ENCODE measurements at regions not wholly inside any gene's neighbourhood (a gene's known extent, or its start where the extent isn't known, plus 50 kb on each side); places are given as distances from the start of the nearest gene placed in this dataset.

DNA sequence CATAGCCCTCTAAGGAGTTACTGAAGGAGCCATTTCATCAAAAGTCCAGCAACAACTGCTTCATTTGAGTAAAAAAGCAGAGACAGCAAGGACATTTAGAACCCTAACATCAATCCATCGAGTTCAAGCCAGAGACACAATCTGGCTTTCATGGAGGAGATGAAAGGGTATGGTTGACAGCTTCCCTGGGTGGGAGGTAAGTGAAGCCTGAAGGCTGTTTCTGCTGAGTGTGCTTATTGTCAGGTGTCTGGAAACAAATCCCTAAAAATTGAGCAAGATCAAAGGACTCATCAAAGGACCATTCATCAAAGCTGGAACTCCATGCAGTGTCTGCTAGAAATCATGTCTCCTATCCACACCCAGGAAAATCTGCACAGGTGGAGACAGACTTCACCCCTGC, 104.4 kb upstream of the CCDC196 start:
- DNase-seq = no peak

GRCh38 chr14:66383257-66383656, 102.9 kb upstream of the CCDC196 start:
- DNase-seq = no peak

DNA sequence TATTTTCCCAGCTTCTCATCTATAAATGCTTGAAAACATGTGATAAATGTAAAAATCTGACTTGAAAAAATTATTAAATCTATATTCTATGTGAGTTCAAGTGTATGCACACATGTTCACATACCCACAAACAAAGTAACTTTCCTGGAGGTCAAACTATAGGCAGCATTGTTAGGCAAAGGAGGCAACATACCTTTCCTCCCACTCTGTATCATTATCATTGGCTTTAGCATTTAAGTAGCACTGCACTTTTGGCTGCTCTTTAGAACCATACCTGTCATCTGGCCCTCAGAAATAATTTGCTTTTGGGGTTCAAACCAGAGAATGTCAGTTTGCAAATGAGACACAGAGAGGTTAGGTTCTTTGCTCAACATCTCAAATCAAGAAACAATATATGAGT, 102.4 kb upstream of the CCDC196 start:
- no peak for DNase-seq

DNA sequence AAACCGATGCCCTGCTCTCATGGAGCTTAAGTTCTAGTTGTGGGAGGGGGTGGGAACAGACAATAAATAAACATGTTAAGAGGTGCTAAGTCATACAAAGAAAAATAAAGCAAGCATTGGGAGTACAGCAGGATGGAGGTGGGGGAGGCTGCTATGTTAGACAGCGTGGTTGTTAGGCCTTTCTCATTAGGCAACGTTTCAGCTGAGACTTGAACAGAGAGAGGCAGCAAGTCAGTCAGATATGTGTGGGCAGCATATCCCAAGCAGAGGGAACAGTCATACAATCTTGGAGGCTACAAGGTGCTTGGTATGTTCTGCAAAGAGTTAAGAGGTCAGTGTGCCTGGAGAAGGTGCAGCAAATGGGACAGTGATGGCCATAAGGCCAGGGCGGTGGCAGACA, 97.7 kb upstream of the CCDC196 start:
- no peak for DNase-seq

- DNase-seq = no peak
These were observed 96.7 kb upstream of the CCDC196 start for GRCh38 chr14:66389481-66389880.

- DNase-seq = no peak
These were observed 90.9 kb upstream of the CCDC196 start for GRCh38 chr14:66395300-66395699.

GRCh38 chr14:66396164-66396563, 90.0 kb upstream of the CCDC196 start:
- no peak for DNase-seq

GRCh38 chr14:66398437-66398836, 87.7 kb upstream of the CCDC196 start:
- DNase-seq = no peak

DNA sequence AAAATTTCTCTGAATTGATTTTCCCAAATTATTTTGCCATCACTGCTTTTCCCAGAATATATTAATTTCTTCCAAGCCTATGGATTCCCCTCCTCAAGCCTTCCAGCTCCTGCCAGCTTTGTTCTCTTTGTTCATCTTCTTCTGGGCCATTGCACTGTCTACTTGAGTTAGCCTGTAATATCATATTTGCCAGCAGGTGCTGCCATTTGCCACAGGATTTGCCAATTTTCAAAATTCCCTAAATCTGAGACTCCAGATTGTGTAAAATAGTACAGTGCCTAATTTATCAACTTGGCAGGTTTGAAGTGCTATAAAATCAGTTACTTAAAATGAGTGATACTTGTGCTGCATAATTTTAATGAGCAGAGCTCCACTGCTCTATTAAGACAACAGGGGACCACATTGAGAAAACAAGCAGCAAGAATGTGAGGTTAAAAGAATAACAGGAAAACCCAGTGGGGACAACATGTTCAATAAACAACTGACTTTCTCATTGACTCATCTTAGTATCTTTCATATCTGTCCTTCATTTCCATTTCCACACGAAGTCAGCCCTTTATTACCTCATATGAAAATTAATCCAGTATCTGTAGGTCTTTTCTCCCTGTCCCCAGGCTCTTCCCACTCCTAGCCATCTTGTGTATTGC, 84.6 kb upstream of the CCDC196 start:
- DNase-seq = no peak

DNA sequence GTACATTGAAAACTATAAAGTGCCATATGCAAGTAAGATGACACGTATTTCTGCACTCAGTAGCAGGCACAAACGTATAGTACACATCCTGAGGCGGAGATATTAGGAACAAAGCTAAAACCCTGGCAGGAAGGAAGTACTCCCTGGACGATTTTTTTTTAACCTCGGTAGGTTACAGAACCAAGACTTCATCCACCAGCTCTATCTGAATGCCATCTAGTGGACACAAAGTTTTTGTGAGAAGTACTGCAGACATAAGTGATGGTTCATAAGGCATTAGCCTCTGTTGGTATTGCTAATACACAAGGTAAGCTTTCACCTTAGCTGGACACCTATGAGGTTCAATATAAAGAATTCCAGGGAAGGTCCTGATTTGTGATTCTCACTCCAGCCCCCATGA, 83.0 kb upstream of the CCDC196 start:
- peak; percentile 29 for DNase-seq

DNA sequence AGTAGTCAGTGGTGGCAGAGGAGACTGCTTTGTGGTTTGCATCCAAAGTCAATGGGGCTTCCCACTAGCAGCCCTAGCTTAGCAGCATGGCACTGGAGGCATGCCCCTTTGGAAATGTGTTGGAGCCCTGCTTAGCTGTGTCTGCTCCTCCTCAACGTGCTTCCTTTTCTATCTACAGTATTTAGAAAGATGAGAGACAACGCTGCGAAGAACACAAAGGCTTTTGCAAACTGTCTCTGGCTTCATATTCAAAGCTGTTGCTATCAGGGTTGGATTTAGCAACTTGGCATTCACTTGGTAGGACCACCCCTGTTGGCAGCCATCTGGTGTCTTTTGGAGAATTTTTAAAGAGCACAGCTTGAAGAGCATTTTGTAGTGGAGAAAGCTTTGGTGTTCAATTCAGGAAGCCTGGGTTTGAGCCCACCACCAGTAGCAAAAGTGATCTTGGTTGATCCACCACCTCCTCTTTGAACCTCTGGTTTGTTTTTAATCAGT, 82.1 kb upstream of the CCDC196 start:
- no peak for DNase-seq

DNA sequence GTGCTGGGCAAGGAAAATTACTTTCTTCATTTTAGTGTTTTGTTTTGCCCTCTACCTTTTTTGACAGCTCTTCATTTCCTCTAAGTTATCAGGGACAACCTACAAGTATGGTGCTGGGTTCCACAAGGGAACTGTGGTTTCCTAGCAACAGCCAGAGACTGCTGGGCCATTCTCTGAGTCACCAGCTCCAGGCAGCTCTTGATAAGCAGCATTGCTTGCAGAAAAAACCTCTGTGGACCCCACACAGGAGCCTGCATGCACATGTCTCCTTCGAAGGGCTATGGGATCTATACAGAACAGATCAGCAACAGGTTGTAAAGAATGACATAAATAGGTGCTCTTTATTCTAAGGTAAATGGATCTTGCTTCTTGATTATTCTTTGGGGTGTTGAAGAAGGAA, 81.0 kb upstream of the CCDC196 start:
- peak; percentile 4 for DNase-seq

GRCh38 chr14:66413901-66414300, 72.3 kb upstream of the CCDC196 start:
- DNase-seq = no peak

- no peak for DNase-seq
These were observed 71.7 kb upstream of the CCDC196 start for GRCh38 chr14:66414511-66414910.

DNA sequence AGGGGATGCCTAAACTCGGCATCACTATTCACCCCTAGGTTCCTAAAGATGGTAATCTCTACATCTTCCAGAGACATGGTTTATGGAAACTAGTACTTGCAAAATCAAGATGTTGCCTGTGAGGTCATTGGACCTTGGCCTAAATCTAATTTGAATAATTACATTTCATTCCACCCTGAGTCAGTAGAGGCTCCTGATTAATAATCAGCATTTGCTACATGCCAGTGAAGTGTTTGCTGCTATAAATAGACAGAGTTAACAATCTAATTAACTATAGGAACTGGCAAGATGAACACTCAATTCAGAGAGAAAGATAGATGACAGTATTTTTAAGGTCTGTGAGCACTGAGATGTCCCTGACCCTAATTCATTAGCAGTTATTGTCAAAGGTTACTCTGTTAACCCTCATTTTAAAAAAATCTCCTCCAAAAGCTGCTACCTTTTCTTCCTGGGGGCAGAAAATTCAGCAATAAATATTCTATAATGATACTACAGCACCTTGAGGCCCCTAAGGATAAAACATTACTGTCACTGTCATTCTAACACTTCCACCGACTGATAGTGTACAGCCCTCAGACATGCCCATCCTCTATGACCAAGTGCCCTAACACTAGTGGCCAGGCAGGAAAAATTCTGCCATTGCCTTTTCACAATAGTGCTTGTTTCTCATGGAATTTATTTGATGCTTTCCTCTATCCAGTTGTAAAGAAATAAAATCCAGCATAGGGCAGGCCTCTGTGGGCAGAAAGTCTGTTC, 65.7 kb upstream of the CCDC196 start:
- no peak for DNase-seq

DNA sequence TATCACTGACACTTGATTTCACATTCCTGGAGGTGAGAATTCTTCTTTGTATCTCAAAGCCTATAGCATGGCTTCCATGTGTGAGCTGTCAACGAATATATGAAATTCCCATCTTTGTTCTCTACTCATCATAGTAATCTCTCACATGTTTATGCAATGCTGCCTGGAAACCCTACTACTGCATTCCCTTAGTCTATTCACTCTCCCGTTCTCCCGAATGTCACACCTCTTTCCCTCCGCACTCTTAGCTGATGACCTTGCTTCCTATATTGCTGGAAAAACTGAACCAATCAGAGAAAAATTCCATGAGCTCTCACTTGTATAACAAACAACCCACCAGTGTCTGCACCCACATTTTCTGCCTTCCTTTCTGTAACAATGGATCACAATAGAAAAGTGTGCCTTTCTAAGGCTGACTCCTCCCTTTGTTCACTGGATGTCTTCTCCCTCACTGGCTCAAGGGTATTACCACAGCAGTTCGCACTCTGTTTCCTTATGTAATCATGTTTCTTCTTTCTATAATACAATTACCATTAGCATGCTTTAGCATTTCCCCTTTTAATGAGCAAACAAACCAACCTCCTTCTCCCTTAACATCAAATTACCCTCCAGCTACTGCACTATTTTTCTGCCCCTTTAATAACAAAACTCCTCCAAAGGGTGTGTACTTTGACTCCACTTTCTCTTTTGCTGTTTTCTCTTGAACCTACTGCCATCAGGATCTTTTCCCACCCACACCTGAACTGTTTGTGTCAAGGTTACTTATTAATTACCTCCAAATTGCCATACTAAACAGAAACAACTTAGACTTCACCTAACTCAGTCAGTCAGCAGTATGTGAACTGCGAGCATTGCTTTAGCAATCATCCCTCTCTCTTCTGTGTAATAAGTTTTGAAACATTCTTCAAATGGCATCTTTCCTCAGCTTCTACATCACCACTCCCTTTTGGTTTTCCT, 63.9 kb upstream of the CCDC196 start:
- DNase-seq = no peak

- DNase-seq = no peak
These were observed 60.8 kb upstream of the CCDC196 start for GRCh38 chr14:66425402-66425801.

- no peak for DNase-seq
These were observed 59.7 kb upstream of the CCDC196 start for GRCh38 chr14:66426451-66426850.

DNA sequence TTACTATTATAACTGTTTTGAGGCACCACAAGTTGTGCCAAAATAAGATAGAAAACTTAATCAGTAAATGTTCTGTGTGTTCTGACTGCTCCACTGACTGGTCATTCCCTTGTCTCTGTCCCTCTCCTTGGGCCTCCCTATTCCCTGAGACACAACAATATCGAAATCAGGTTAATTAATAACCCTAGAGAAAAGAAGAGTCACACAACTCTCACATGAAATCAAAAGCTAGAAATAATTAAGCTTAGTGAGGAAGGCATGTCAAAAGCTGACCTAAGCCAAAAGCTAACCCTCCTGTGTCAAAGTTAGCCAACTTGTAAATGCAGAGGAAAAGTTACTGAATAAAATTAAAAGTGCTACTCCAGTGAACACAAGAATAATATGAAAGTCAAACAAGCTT, 53.8 kb upstream of the CCDC196 start:
- DNase-seq = no peak

- no peak for DNase-seq
These were observed 51.7 kb upstream of the CCDC196 start for GRCh38 chr14:66434464-66434863.

DNA sequence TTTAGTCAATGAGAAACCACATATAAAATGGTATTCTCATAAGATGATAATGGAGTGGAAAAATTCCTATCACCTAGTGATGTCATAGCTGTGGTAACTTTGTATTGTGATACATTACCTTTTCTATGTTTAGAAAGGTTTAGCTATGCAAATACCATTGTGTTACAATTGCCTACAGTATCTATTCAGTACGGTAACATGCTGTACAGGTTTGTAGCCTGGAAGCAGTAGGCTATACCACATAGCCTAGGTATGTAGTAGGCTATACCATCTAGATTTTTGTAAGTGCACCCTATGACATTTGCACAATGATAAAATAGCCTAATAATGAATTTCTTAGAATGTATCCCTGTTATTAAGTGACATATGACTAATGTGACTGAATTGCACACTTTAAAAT, 50.5 kb upstream of the CCDC196 start:
- DNase-seq = no peak

All from NCI-H345 (cell line).